ENCODE measurements at regions not wholly inside any gene's neighbourhood (a gene's known extent, or its start where the extent isn't known, plus 50 kb on each side); places are given as distances from the start of the nearest gene placed in this dataset.

GRCh38 chr13:30561511-30561910 is 56.2 kb upstream of the USPL1 start:
- intact Hi-C loops (cut with micrococcal nuclease) = no loop called here
- POLR2A ChIA-PET = no interaction called here

GRCh38 chr13:30564489-30564888 is 53.2 kb upstream of the USPL1 start:
- DNase-seq = no peak
- Mint-ChIP-seq H3K36me3 (no peaks in the 10 kb centered on the region), H3K27me3 (peaks cover 2% of the 10 kb centered on the region), H3K27ac (no peak overlapping the region), H3K4me1 (ENCODE audit: low read depth) (peaks cover 2% of the 10 kb centered on the region), H3K9me3 (no peaks in the 10 kb centered on the region), H3K4me3 (no peak overlapping the region)
- POLR2A ChIA-PET = no interaction called here
- intact Hi-C loops (cut with micrococcal nuclease) = no loop called here
- CTCF ChIA-PET = no interaction called here

More at GRCh38 chr13:30561511-30561910, 56.2 kb upstream of the USPL1 start:
- CTCF ChIA-PET = no interaction called here
- Mint-ChIP-seq H3K36me3 (no peaks in the 10 kb centered on the region), H3K4me3 (no peak overlapping the region), H3K27ac (no peak overlapping the region), H3K9me3 (no peaks in the 10 kb centered on the region), H3K27me3 (peaks cover 2% of the 10 kb centered on the region), H3K4me1 (ENCODE audit: low read depth) (no peaks in the 10 kb centered on the region)
- DNase-seq = no peak

DNA sequence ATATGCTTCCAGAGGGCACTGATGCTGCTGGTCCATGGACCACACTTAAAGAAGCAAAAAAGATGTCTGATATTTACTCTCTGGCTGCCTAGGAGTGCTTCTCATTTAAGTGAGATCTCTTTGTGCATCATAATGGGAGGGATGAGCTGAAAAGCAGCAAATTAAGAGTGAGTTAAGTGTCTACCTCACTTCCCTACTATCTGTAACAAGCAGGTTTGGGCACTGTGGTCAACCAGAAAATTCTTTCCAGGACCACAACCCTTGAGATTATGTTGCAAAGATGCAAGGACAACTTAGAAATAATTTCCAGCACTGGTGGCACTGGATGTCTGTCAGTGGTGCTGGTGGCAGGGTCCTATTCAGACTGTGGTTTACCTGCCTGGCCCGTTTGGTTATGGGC is 52.1 kb upstream of the USPL1 start:
- no peak for DNase-seq
- Mint-ChIP-seq H3K27ac (no peak overlapping the region), H3K4me3 (no peak overlapping the region), H3K27me3 (no peaks in the 10 kb centered on the region), H3K9me3 (no peaks in the 10 kb centered on the region), H3K4me1 (ENCODE audit: low read depth) (peaks cover 13% of the 10 kb centered on the region), H3K36me3 (no peaks in the 10 kb centered on the region)
- intact Hi-C loops (cut with micrococcal nuclease) = no loop called here
- ChIA-PET CTCF (no interaction called here), POLR2A (no interaction called here)

- H3K27ac Mint-ChIP-seq = no peak overlapping the region
- no peak for DNase-seq
- H3K36me3 Mint-ChIP-seq = no peaks in the 10 kb centered on the region
- ChIA-PET CTCF (interaction anchor here (0.6 to 1.0 kb wide), 2 partner anchors 15 to 185 kb away, joined by 3 to 4 read pairs; no protein-coding TSS in a partner anchor), POLR2A (no interaction called here)
- H3K4me1 Mint-ChIP-seq (ENCODE audit: low read depth) = peaks cover 18% of the 10 kb centered on the region
- intact Hi-C loops (cut with micrococcal nuclease) = no loop called here
- no peaks in the 10 kb centered on the region for H3K27me3 Mint-ChIP-seq
- H3K4me3 Mint-ChIP-seq = no peak overlapping the region
- H3K9me3 Mint-ChIP-seq = no peaks in the 10 kb centered on the region
Observed at GRCh38 chr13:30567072-30567471, 50.6 kb upstream of the USPL1 start.

Measured in activated CD4-positive, alpha-beta memory T cell treated with anti-CD3 and anti-CD28 coated beads for 36 hours (primary cell).